ENCODE measurements at regions not wholly inside any gene's neighbourhood (a gene's known extent, or its start where the extent isn't known, plus 50 kb on each side); places are given as distances from the start of the nearest gene placed in this dataset.

DNA sequence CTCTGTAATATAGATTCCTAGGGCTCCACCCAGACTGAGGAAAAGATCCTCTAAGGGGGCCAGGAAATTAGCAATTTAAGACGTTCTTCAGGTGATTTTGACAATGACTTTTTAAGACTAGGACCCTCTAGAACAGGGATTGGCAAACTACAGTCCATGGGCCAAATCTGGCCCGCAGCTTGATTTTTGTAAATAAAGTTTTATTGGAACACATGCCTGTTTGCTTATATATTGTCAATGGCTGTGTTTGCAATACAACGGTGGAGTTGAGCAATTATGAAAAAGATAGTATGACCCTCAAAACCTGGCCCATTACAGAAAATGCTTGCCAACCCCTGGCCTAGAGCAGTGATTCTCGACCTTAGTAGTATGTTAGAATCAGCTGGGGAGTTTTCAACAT is 181.9 kb downstream of the SOX9 start:
- TF ChIP-seq, protein P1, sequence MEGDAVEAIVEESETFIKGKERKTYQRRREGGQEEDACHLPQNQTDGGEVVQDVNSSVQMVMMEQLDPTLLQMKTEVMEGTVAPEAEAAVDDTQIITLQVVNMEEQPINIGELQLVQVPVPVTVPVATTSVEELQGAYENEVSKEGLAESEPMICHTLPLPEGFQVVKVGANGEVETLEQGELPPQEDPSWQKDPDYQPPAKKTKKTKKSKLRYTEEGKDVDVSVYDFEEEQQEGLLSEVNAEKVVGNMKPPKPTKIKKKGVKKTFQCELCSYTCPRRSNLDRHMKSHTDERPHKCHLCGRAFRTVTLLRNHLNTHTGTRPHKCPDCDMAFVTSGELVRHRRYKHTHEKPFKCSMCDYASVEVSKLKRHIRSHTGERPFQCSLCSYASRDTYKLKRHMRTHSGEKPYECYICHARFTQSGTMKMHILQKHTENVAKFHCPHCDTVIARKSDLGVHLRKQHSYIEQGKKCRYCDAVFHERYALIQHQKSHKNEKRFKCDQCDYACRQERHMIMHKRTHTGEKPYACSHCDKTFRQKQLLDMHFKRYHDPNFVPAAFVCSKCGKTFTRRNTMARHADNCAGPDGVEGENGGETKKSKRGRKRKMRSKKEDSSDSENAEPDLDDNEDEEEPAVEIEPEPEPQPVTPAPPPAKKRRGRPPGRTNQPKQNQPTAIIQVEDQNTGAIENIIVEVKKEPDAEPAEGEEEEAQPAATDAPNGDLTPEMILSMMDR (IDR thresholded peaks at IDR 0.05) = no peak
- TF ChIP-seq POLR2A (IDR thresholded peaks at IDR 0.05) = no peak

Data from testis (tissue), 2 donors.